ENCODE measurements at regions not wholly inside any gene's neighbourhood (a gene's known extent, or its start where the extent isn't known, plus 50 kb on each side); places are given as distances from the start of the nearest gene placed in this dataset.

- TF ChIP-seq, protein P1, sequence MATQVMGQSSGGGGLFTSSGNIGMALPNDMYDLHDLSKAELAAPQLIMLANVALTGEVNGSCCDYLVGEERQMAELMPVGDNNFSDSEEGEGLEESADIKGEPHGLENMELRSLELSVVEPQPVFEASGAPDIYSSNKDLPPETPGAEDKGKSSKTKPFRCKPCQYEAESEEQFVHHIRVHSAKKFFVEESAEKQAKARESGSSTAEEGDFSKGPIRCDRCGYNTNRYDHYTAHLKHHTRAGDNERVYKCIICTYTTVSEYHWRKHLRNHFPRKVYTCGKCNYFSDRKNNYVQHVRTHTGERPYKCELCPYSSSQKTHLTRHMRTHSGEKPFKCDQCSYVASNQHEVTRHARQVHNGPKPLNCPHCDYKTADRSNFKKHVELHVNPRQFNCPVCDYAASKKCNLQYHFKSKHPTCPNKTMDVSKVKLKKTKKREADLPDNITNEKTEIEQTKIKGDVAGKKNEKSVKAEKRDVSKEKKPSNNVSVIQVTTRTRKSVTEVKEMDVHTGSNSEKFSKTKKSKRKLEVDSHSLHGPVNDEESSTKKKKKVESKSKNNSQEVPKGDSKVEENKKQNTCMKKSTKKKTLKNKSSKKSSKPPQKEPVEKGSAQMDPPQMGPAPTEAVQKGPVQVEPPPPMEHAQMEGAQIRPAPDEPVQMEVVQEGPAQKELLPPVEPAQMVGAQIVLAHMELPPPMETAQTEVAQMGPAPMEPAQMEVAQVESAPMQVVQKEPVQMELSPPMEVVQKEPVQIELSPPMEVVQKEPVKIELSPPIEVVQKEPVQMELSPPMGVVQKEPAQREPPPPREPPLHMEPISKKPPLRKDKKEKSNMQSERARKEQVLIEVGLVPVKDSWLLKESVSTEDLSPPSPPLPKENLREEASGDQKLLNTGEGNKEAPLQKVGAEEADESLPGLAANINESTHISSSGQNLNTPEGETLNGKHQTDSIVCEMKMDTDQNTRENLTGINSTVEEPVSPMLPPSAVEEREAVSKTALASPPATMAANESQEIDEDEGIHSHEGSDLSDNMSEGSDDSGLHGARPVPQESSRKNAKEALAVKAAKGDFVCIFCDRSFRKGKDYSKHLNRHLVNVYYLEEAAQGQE (IDR thresholded peaks at IDR 0.05; ENCODE audit: low read depth), result no peak
- TF ChIP-seq ZFX (IDR thresholded peaks at IDR 0.05), result no peak
- TF ChIP-seq CEBPB (IDR thresholded peaks at IDR 0.05; ENCODE audit: low read depth), result no peak
- TF ChIP-seq POLR2AphosphoS5 (IDR thresholded peaks at IDR 0.05; ENCODE audit: low read depth, low read length), result no peak
- TF ChIP-seq SIN3A (IDR thresholded peaks at IDR 0.05; ENCODE audit: low read depth), result no peak
- no peaks in the 10 kb centered on the region for H3K27me3 ChIP-seq (ENCODE audit: insufficient read depth, low read length)
- ATAC-seq, result no peak
- H3K9ac ChIP-seq (ENCODE audit: low read length), result no peak overlapping the region
- no peaks in the 10 kb centered on the region for H3K9me2 ChIP-seq (ENCODE audit: insufficient read depth)
- H3K9me3 ChIP-seq (ENCODE audit: control insufficient read depth in 1 of 2, insufficient read depth in 1 of 2, low read depth in 1 of 2, low read length in 2 of 2), result no peaks in the 10 kb centered on the region; a peak in 1 of 4 replicates
- DNase-seq (ENCODE audit: low read depth, low spot score), result no peak
- no peaks in the 10 kb centered on the region for H3K79me2 ChIP-seq (ENCODE audit: insufficient read depth, low read length)
- ChIA-PET POLR2A (no interaction called here), RAD21 (ENCODE audit: low non-redundant PET in 1 of 2, low total read pairs in 2 of 2, uncharacterized antibody in 2 of 2, unreplicated experiment in 2 of 2) (no interaction called here), CTCF (no interaction called here)
- H3K27ac ChIP-seq (ENCODE audit: low read depth, low read length), result no peak overlapping the region
- H3K4me2 ChIP-seq (ENCODE audit: low read length), result no peak overlapping the region
- intact Hi-C loops (cut with micrococcal nuclease), result no loop called here
- no peaks in the 10 kb centered on the region for H3K4me1 ChIP-seq (ENCODE audit: control insufficient read depth in 1 of 2, insufficient read depth in 2 of 2, low read length in 2 of 2)
- H3K36me3 ChIP-seq (ENCODE audit: control insufficient read depth in 1 of 2, insufficient read depth in 2 of 2, low read length in 2 of 2), result no peaks in the 10 kb centered on the region
- H3K4me3 ChIP-seq (replicated peaks in 1 of 2; ENCODE audit: low read depth in 1 of 2, low read length in 2 of 2), result no peak overlapping the region
- no TSS peak for BruUV-seq (replicated peaks)
- no peak overlapping the region for H2AFZ ChIP-seq (ENCODE audit: low read depth, low read length, poor library complexity, severe bottlenecking)
- no peaks in the 10 kb centered on the region for H4K20me1 ChIP-seq (ENCODE audit: insufficient read depth)
Measured at GRCh38 chr2:104547221-104547620, 306.7 kb upstream of the POU3F3 start.

GRCh38 chr2:104561251-104561650 lies 292.7 kb upstream of the POU3F3 start:
- Histone ChIP-seq H3K79me2 (ENCODE audit: insufficient read depth, low read length) (no peaks in the 10 kb centered on the region), H3K27me3 (ENCODE audit: insufficient read depth, low read length) (no peaks in the 10 kb centered on the region), H2AFZ (ENCODE audit: low read depth, low read length, poor library complexity, severe bottlenecking) (no peak overlapping the region), H3K4me2 (ENCODE audit: low read length) (no peak overlapping the region), H3K4me1 (ENCODE audit: control insufficient read depth in 1 of 2, insufficient read depth in 2 of 2, low read length in 2 of 2) (no peaks in the 10 kb centered on the region), H3K9me3 (ENCODE audit: control insufficient read depth in 1 of 2, insufficient read depth in 1 of 2, low read depth in 1 of 2, low read length in 2 of 2) (peaks cover 0 to 5% of the 10 kb centered on the region in 2 experiments; a peak in 1 of 4 replicates), H3K9me2 (ENCODE audit: insufficient read depth) (no peaks in the 10 kb centered on the region), H3K27ac (ENCODE audit: low read depth, low read length) (no peak overlapping the region), H3K4me3 (replicated peaks in 1 of 2; ENCODE audit: low read depth in 1 of 2, low read length in 2 of 2) (no peak overlapping the region), H3K9ac (ENCODE audit: low read length) (no peak overlapping the region), H4K20me1 (ENCODE audit: insufficient read depth) (no peaks in the 10 kb centered on the region), H3K36me3 (ENCODE audit: control insufficient read depth in 1 of 2, insufficient read depth in 2 of 2, low read length in 2 of 2) (no peaks in the 10 kb centered on the region)
- no peak for TF ChIP-seq TCF7L2 (IDR thresholded peaks at IDR 0.05; ENCODE audit: borderline replicate concordance, extremely low read depth, insufficient read depth, insufficient read length)
- TF ChIP-seq FOSL1 (IDR thresholded peaks at IDR 0.05; ENCODE audit: low read depth), result no peak
- no peak for TF ChIP-seq CEBPB (IDR thresholded peaks at IDR 0.05; ENCODE audit: low read depth)
- no peak for TF ChIP-seq ATF3 (IDR thresholded peaks at IDR 0.05)
- ChIA-PET POLR2A (no interaction called here), RAD21 (ENCODE audit: low non-redundant PET in 1 of 2, low total read pairs in 2 of 2, uncharacterized antibody in 2 of 2, unreplicated experiment in 2 of 2) (no interaction called here), CTCF (no interaction called here)
- no peak for ATAC-seq
- no peak for DNase-seq (ENCODE audit: low read depth, low spot score)
- intact Hi-C loops (cut with micrococcal nuclease), result no loop called here
- BruUV-seq (replicated peaks), result no TSS peak
